K562 (cell line): ENCODE measurements at regions not wholly inside any gene's neighbourhood (a gene's known extent, or its start where the extent isn't known, plus 50 kb on each side); places are given as distances from the start of the nearest gene placed in this dataset.

ENCODE experiments used
- ATAC-seq: fragments of 200-7000 bp; cut with Tn5 transposase; 3 replicates; pipeline ENCODE4 v1.9.1; 2020; ENCODE audit warnings: moderate library complexity
- BruUV-seq: library from RNA; stranded (reverse); fragments of 400-500 nt; replicated peaks from 2 replicates; lab custom pipeline; 2021; lab: Mats Ljungman, UMichigan
- CTCF ChIA-PET: fragments of 300-600 bp; formaldehyde crosslinking; extraction: SDS; loops from one replicate; lab custom pipeline; 2021; ENCODE audit warnings: low intra/inter-chr PET ratio; lab: Yijun Ruan, JAX
- POLR2A ChIA-PET: fragments of 300-600, 350-650 bp; sonication (Branson Sonifier 250); formaldehyde crosslinking; extraction: SDS; loops from one replicate; lab custom pipeline; 2021; ENCODE audit warnings: antibody characterized with exemption, inconsistent platforms; lab: Yijun Ruan, JAX
- DNase-seq, 4 experiments: peaks; one replicate each; pipeline versions ENCODE4 v3.0.0 to v3.0.0-alpha.2; 2011 to 2018; ENCODE audit warnings: low spot score in 3 of 4, mixed read lengths in 3 of 4; ENCODE audit errors: extremely low read depth in 1 of 4
- FAIRE-seq: peaks from 2 replicates; lab custom pipeline; 2011; peaks lifted over from hg19 to GRCh38; lab: Jason Lieb, UNC
- H2AFZ ChIP-seq: 2 replicates; pipeline ENCODE4 v1.6.0; 2011; ENCODE audit warnings: low read depth, low read length, control low read depth, inconsistent platforms
- H3K27ac ChIP-seq: fragments of 200-600 bp; 3 replicates; pipeline ENCODE4 v1.8.0; 2011; ENCODE audit warnings: low read depth, mild to moderate bottlenecking, control low read depth, inconsistent platforms, low read length, moderate library complexity, mixed read lengths; ENCODE audit errors: extremely low read depth
- H3K27me3 ChIP-seq, 2 experiments: fragments of 300-600 bp in 1 of 2; 2 replicates in 1 of 2; 3 replicates in 1 of 2; pipeline versions ENCODE4 v1.6.0 to v1.8.0; 2011; ENCODE audit warnings: inconsistent platforms in 2 of 2, low read length in 2 of 2, mild to moderate bottlenecking in 1 of 2, mixed read lengths in 1 of 2, moderate library complexity in 1 of 2; ENCODE audit not compliant: control insufficient read depth in 2 of 2, insufficient read depth in 2 of 2
- H3K36me3 ChIP-seq: fragments of 300-600 bp; 3 replicates; pipeline ENCODE4 v1.8.0; 2011; ENCODE audit warnings: mild to moderate bottlenecking, low read length, inconsistent platforms; ENCODE audit not compliant: control insufficient read depth, insufficient read depth
- H3K4me1 ChIP-seq, 2 experiments: fragments of 200-600 bp in 1 of 2; replicated peaks in 1 of 2; 2 replicates in 1 of 2; 3 replicates in 1 of 2; pipeline versions ENCODE4 v1.5.1 to v1.8.0; 2011; ENCODE audit warnings: inconsistent platforms in 2 of 2, low read length in 2 of 2, mild to moderate bottlenecking in 1 of 2, mixed read lengths in 1 of 2, moderate library complexity in 1 of 2; ENCODE audit not compliant: control insufficient read depth in 2 of 2, insufficient read depth in 2 of 2
- H3K4me2 ChIP-seq: 2 replicates; pipeline ENCODE4 v1.6.1; 2011; ENCODE audit warnings: low read length, control low read depth, inconsistent platforms, mixed read lengths; ENCODE audit not compliant: insufficient read depth
- H3K4me3 ChIP-seq: fragments of 200-600 bp; sonication (generic), shearing (Covaris generic); 2 replicates; pipeline ENCODE4 v1.5.1; 2016; ENCODE audit warnings: control low read depth, inconsistent platforms
- H3K79me2 ChIP-seq: fragments of 200-600 bp; 3 replicates; pipeline ENCODE4 v1.8.0; 2011; ENCODE audit warnings: low read length, inconsistent platforms; ENCODE audit not compliant: control insufficient read depth, insufficient read depth
- H3K9ac ChIP-seq, 2 experiments: 2 replicates each; pipeline versions ENCODE4 v1.6.0 to v1.6.1; 2011; ENCODE audit warnings: low read depth in 2 of 2, low read length in 2 of 2, control low read depth in 1 of 2, inconsistent platforms in 1 of 2, mild to moderate bottlenecking in 1 of 2, mixed read lengths in 1 of 2; ENCODE audit not compliant: insufficient read depth in 1 of 2
- H3K9me1 ChIP-seq: one replicate; pipeline ENCODE4 v1.6.0; 2011; ENCODE audit warnings: inconsistent platforms, mild to moderate bottlenecking, low read length, moderate library complexity; ENCODE audit not compliant: control insufficient read depth, insufficient read depth
- H3K9me3 ChIP-seq: replicated peaks from 2 replicates; pipeline ENCODE4 v1.5.1; 2011; ENCODE audit warnings: low read depth, low read length, inconsistent platforms; ENCODE audit not compliant: control insufficient read depth, insufficient read depth
- H4K20me1 ChIP-seq: replicated peaks from 2 replicates; pipeline ENCODE4 v1.6.1; 2011; ENCODE audit warnings: low read length, inconsistent platforms, mixed read lengths; ENCODE audit not compliant: control insufficient read depth, insufficient read depth
- CHCHD3 ChIP-seq: fragments of 250-450 bp; sonication (Bioruptor Pico); IDR thresholded peaks from 2 replicates; pipeline ENCODE4 v2.1.2; 2022; ENCODE audit warnings: mild to moderate bottlenecking
- EP300 ChIP-seq: IDR thresholded peaks from 2 replicates; pipeline ENCODE4 v1.6.1; 2012; ENCODE audit warnings: low read length, improper control_type of control experiment
- ESRRB ChIP-seq: fragments of 250-450 bp; sonication (Bioruptor Pico); IDR thresholded peaks from 2 replicates; pipeline ENCODE4 v1.5.0; 2020; ENCODE audit warnings: mild to moderate bottlenecking, moderate library complexity, borderline replicate concordance
- GTF3C2 ChIP-seq: IDR thresholded peaks from 3 replicates; pipeline ENCODE4 v1.6.1; 2011; ENCODE audit warnings: borderline replicate concordance, mild to moderate bottlenecking, moderate library complexity; ENCODE audit not compliant: insufficient read length; ENCODE audit errors: extremely low read depth
- HMBOX1 ChIP-seq: sonication (generic); IDR thresholded peaks from 2 replicates; pipeline ENCODE4 v1.6.1; 2016
- KDM4B ChIP-seq, 2 experiments: fragments of 450-650 bp in 1 of 2; sonication (generic) in 1 of 2; IDR thresholded peaks; 2 replicates each; pipeline ENCODE4 v1.6.1; 2016 to 2017; ENCODE audit warnings: borderline replicate concordance in 2 of 2, antibody characterized with exemption in 1 of 2, low read depth in 1 of 2, mild to moderate bottlenecking in 1 of 2
- NEUROD1 ChIP-seq: fragments of 150-350 bp; IDR thresholded peaks from 2 replicates; pipeline ENCODE4 v1.6.1; 2014; ENCODE audit warnings: borderline replicate concordance, low read length, low read depth; ENCODE audit not compliant: partially characterized antibody
- TCFL5 ChIP-seq: fragments of 250-450 bp; sonication (Bioruptor Pico); conservative IDR thresholded peaks from 2 replicates; pipeline ENCODE4 v1.6.1; 2021; ENCODE audit warnings: mild to moderate bottlenecking, moderate library complexity, matching md5 sums
- THRA ChIP-seq: fragments of 450-650 bp; IDR thresholded peaks from 2 replicates; pipeline ENCODE4 v1.6.1; 2017; ENCODE audit warnings: mild to moderate bottlenecking, moderate library complexity
- ZNF277 ChIP-seq: fragments of 250-450 bp; sonication (Bioruptor Pico); IDR thresholded peaks from 2 replicates; pipeline ENCODE4 v1.8.0; 2022; ENCODE audit warnings: inconsistent platforms, mild to moderate bottlenecking, moderate library complexity, borderline replicate concordance
- ZNF449 ChIP-seq: fragments of 250-450 bp; sonication (Bioruptor Pico); IDR thresholded peaks from 2 replicates; pipeline ENCODE4 v1.8.0; 2022; ENCODE audit warnings: moderate library complexity, mild to moderate bottlenecking, inconsistent platforms
- WGBS: fragments of 100-300 bp; shearing (Covaris generic); methylation state at CpG from one replicate; pipeline ENCODE4 v1.1.6; 2016; ENCODE audit warnings: low coverage, mixed read lengths; ENCODE audit not compliant: insufficient coverage; ENCODE audit errors: missing lambda C conversion rate; 5-methylcytosine and 5-hydroxymethylcytosine counted together
- in situ Hi-C: fragments of 300-500 bp; cut with MboI; formaldehyde crosslinking; loops from 4 replicates; pipeline ENCODE4 v1.15.0; 2018; ENCODE audit warnings: inconsistent platforms, mixed read lengths
- intact Hi-C: fragments of 100-400 bp; cut with micrococcal nuclease; formaldehyde crosslinking; loops from 2 replicates; pipeline ENCODE4 v1.14.2; 2022

GRCh38 chr4:178881937-178882336 is 1439.7 kb upstream of the AGA start:
- H3K27me3 ChIP-seq: no peaks in the 10 kb centered on the region
- intact Hi-C loops (no loop called here), in situ Hi-C loops (no loop called here)
- POLR2A ChIA-PET: no interaction called here
- H3K4me2 ChIP-seq: no peak overlapping the region
- no peak for ATAC-seq
- no peaks in the 10 kb centered on the region for H4K20me1 ChIP-seq
- H3K36me3 ChIP-seq: no peaks in the 10 kb centered on the region
- H3K9me3 ChIP-seq: no peaks in the 10 kb centered on the region
- H3K79me2 ChIP-seq: no peaks in the 10 kb centered on the region
- TF ChIP-seq ESRRB (CRISPR knock-in tag) (no peak), KDM4B (IDR thresholded peaks at IDR 0.05; ENCODE audit: borderline replicate concordance in 2 of 2, low read depth in 1 of 2) (no peak), THRA (no peak), GTF3C2 (no peak), HMBOX1 (no peak), ZNF449 (CRISPR knock-in tag) (no peak), TCFL5 (CRISPR knock-in tag) (no peak), EP300 (no peak), NEUROD1 (no peak), ZNF277 (CRISPR knock-in tag) (no peak), CHCHD3 (CRISPR knock-in tag) (no peak)
- TF ChIP-seq, all 486 proteins: peak for 0
- DNase-seq (no peak), FAIRE-seq (no peak)
- H3K4me3 ChIP-seq: no peak overlapping the region
- WGBS: 0% methylated on average over 1 of the region's 1 CpG
- no peak overlapping the region for H3K27ac ChIP-seq
- CTCF ChIA-PET: no interaction called here
- BruUV-seq: no TSS peak
- H2AFZ ChIP-seq: no peak overlapping the region
- no peak overlapping the region for H3K9ac ChIP-seq
- no peaks in the 10 kb centered on the region for H3K4me1 ChIP-seq
- H3K9me1 ChIP-seq: no peaks in the 10 kb centered on the region
